Cardiac muscle cell (in vitro differentiated cells and primary cell): ENCODE measurements at regions not wholly inside any gene's neighbourhood (a gene's known extent, or its start where the extent isn't known, plus 50 kb on each side); places are given as distances from the start of the nearest gene placed in this dataset.
"Not testable (repeated sequence)": the region's sequence is repeated elsewhere in the genome, so short reads cannot be mapped to it uniquely, and the experiment has no call there.

Experiments used
- DNase-seq, 2 donors: peaks; one replicate each; pipeline versions ENCODE4 v3.0.0 to v3.0.0-alpha.2; 2010 to 2017; ENCODE audit warnings: low read depth in 1 of 2, low spot score in 1 of 2
- H3K27ac ChIP-seq: fragments of 200-600 bp; sonication (generic); 2 replicates; pipeline ENCODE4 v1.5.1; 2016
- H3K27me3 ChIP-seq: fragments of 200-600 bp; sonication (generic); 2 replicates; pipeline ENCODE4 v1.6.0; 2016; ENCODE audit warnings: control low read depth
- H3K36me3 ChIP-seq: fragments of 200-600 bp; sonication (generic); 2 replicates; pipeline ENCODE4 v1.5.1; 2016; ENCODE audit warnings: control low read depth
- H3K4me1 ChIP-seq: fragments of 200-600 bp; sonication (generic); 2 replicates; pipeline ENCODE4 v1.8.1; 2017; ENCODE audit warnings: low read depth, mild to moderate bottlenecking, mixed run types
- H3K4me3 ChIP-seq: fragments of 200-600 bp; sonication (generic); 2 replicates; pipeline ENCODE4 v1.5.1; 2016; ENCODE audit warnings: mild to moderate bottlenecking
- H3K9me3 ChIP-seq: fragments of 200-600 bp; sonication (generic); 2 replicates; pipeline ENCODE4 v1.5.1; 2017; ENCODE audit warnings: low read depth, mild to moderate bottlenecking, control low read depth
- TF ChIP-seq, protein P1 (sequence below): IDR thresholded peaks from 2 replicates; pipeline ENCODE4 v1.5.1; 2012; ENCODE audit warnings: low read depth, mild to moderate bottlenecking, low read length

DNA sequence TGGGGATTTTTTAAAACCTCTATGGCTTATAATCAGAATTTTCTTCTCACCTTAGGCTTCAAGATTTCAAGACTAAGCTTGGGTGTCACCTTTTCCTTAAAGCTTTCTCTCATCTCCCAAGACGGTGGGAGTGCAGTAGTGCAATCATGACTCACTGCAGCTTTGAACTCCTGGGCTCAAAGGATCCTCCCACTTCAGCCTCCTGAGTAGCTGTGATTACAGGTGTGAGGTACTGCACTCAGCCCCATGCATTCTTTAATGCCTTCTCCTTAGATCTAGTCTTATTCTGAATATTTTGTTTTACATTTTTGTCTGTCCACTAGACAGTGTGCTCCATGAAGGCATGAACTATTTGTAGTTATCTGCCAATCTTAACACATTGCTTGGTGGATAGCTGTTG, 55.7 kb upstream of the FAT3 start:
- H3K27ac ChIP-seq: no peak overlapping the region
- no peak overlapping the region for H3K4me3 ChIP-seq
- H3K27me3 ChIP-seq: no peaks in the 10 kb centered on the region
- TF ChIP-seq, protein P1, sequence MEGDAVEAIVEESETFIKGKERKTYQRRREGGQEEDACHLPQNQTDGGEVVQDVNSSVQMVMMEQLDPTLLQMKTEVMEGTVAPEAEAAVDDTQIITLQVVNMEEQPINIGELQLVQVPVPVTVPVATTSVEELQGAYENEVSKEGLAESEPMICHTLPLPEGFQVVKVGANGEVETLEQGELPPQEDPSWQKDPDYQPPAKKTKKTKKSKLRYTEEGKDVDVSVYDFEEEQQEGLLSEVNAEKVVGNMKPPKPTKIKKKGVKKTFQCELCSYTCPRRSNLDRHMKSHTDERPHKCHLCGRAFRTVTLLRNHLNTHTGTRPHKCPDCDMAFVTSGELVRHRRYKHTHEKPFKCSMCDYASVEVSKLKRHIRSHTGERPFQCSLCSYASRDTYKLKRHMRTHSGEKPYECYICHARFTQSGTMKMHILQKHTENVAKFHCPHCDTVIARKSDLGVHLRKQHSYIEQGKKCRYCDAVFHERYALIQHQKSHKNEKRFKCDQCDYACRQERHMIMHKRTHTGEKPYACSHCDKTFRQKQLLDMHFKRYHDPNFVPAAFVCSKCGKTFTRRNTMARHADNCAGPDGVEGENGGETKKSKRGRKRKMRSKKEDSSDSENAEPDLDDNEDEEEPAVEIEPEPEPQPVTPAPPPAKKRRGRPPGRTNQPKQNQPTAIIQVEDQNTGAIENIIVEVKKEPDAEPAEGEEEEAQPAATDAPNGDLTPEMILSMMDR: no peak
- no peaks in the 10 kb centered on the region for H3K36me3 ChIP-seq
- no peaks in the 10 kb centered on the region for H3K9me3 ChIP-seq
- H3K4me1 ChIP-seq: no peaks in the 10 kb centered on the region
- DNase-seq: no peak

DNA sequence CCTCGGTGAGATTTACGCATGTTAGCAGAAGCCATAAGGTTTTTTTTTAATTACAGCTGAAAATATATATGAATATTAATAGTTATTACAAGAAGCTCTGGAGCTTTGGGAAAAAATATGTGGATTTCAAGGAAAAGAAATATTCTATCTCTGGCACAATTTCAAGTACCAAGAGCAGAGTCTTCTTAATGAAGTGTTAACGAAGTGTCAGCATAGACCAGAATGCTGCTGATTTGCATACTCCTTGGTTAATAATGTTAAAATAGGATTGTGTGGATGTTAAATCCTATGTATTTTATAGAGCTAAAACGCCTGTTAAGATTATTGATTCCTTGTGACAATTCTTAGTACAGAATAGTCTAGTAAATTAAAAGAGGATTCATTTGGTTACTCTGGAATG, 57.0 kb upstream of the FAT3 start:
- Histone ChIP-seq H3K36me3 (no peaks in the 10 kb centered on the region), H3K4me3 (no peak overlapping the region), H3K27me3 (no peaks in the 10 kb centered on the region), H3K9me3 (no peaks in the 10 kb centered on the region), H3K27ac (no peak overlapping the region), H3K4me1 (no peaks in the 10 kb centered on the region)
- no peak for DNase-seq
- TF ChIP-seq, protein P1: no peak

DNA sequence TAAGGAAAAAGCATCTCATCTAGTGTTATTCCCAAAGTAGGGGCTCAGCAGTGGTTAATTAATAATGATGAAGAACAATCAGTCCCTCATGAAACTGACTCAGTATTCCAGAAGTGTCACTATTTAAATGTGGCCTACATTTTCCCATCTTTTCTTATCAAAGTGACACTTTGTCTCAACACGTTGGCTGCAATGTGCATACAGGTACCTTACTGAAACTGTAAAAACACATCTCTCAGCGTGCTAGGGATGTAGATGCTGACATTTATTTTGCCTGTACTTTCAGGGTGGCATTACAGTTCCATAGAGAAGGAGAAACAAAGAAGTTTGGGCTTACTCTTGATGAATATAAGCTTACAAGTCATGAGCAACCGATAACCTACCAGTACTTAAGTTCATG, 58.3 kb upstream of the FAT3 start:
- H3K4me1 ChIP-seq: no peaks in the 10 kb centered on the region
- DNase-seq: no peak
- H3K9me3 ChIP-seq: no peaks in the 10 kb centered on the region
- H3K4me3 ChIP-seq: no peak overlapping the region
- TF ChIP-seq, protein P1: no peak
- H3K27ac ChIP-seq: no peak overlapping the region
- H3K36me3 ChIP-seq: no peaks in the 10 kb centered on the region
- no peaks in the 10 kb centered on the region for H3K27me3 ChIP-seq

DNA sequence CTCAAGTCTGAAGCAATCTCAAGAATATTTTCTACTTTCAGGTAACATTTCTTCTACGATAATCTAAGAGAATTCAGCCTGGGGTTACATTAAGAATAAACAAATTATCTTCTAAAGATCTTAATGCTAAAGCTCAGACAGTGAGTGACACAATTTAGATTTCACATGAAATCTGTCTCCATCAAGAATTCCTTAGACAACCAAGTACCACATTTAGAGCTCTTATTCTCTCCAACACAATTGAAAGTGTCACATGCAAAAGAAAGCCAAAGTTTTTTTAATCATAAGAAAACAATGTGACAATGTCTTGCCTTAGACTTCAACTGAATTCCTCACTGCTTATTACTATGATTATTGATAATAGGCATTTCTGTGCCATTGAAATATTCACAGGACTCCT, 60.7 kb upstream of the FAT3 start:
- Histone ChIP-seq H3K27ac (no peak overlapping the region), H3K27me3 (no peaks in the 10 kb centered on the region), H3K9me3 (no peaks in the 10 kb centered on the region), H3K36me3 (no peaks in the 10 kb centered on the region), H3K4me3 (no peak overlapping the region), H3K4me1 (no peaks in the 10 kb centered on the region)
- DNase-seq: no peak
- TF ChIP-seq, protein P1: no peak

DNA sequence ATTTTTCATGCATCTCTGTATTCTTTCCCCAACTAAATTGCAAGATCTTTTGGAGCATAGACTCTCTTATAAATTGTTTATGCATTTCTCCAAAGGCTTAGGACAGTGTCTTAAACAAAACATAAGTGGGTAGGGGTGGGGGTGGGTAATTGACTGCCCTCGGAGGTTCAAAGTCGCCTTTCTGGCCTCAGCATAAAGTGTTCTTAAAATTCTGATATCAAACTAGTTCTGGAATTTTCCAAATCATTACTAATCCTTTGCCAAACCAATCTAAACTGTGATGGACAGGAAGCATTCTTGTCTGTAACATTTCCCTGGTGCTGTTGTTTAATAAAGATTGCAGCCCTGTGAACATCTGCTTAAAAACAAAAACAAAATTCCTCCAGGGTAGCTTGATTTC, 61.8 kb upstream of the FAT3 start:
- H3K9me3 ChIP-seq: no peaks in the 10 kb centered on the region
- H3K27me3 ChIP-seq: no peaks in the 10 kb centered on the region
- H3K4me1 ChIP-seq: no peaks in the 10 kb centered on the region
- H3K4me3 ChIP-seq: no peak overlapping the region
- TF ChIP-seq, protein P1: no peak
- no peak for DNase-seq
- H3K36me3 ChIP-seq: no peaks in the 10 kb centered on the region
- H3K27ac ChIP-seq: no peak overlapping the region

DNA sequence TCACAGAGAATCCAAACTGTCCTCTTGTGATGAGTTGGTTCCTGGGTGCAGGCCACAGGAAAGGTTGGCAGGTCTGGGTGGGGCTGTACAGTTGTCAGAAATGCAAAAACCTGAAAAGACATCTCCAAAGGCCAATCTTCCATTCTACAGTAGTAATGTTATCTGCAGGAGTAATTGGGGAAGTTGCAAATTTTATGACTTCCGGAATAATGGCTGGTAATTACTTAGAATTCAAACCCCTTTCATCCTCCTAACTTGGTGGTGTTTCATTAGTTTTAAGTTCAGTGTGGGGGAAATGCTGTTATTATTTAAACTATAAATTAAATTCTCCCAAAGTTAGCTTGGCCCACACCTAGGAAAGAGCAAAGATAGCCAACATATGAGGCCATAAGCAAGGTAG, 64.7 kb upstream of the FAT3 start:
- H3K27me3 ChIP-seq: no peaks in the 10 kb centered on the region
- no peak overlapping the region for H3K4me3 ChIP-seq
- no peaks in the 10 kb centered on the region for H3K9me3 ChIP-seq
- no peak for DNase-seq
- no peaks in the 10 kb centered on the region for H3K4me1 ChIP-seq
- no peaks in the 10 kb centered on the region for H3K36me3 ChIP-seq
- TF ChIP-seq, protein P1: no peak
- H3K27ac ChIP-seq: no peak overlapping the region

DNA sequence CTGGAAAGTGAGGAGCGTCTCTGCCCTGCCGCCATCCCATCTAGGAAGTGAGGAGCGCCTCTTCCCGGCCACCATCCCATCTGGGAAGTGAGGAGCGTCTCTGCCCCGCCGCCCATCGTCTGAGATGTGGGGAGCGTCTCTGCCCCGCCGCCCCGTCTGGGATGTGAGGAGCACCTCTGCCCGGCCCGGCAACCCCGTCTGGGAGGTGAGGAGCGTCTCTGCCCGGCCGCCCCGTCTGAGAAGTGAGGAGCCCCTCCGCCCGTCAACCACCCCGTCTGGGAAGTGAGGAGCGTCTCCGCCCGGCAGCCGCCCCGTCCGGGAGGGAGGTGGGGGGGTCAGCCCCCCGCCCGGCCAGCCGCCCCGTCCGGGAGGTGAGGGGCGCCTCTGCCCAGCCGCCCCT, 67.2 kb upstream of the FAT3 start:
- H3K4me3 ChIP-seq, DNase-seq: not testable (repeated sequence)

More for the DNA sequence above, 67.2 kb upstream of the FAT3 start:
- not testable (repeated sequence) for H3K27me3 ChIP-seq, H3K4me1 ChIP-seq, H3K9me3 ChIP-seq, H3K36me3 ChIP-seq, H3K27ac ChIP-seq
